ENCODE measurements at regions not wholly inside any gene's neighbourhood (a gene's known extent, or its start where the extent isn't known, plus 50 kb on each side); places are given as distances from the start of the nearest gene placed in this dataset.

DNA sequence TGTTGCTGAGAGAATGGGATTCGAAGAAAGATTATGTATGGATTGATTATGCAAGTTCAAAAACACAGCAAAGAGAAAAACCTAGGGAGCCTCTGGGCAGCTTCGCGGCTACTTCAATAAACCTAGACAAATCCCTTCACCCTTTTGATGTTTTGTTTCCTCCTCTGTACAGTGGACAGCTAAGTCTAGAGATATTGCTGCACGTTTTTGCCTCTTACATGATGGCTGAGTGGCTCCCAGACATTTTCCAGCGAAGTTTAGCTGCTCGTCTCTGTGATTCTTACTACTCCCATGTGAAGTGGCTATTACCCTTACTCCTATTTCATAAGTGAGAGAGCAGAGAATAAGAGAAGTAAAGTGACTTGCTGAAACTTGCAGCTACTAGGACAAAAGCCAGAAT lies 695.0 kb upstream of the GRM7 start:
- H3K27ac ChIP-seq (ENCODE audit: low read depth, low read length): no peak overlapping the region
- H3K4me1 ChIP-seq (ENCODE audit: control insufficient read depth, insufficient read depth, low read length): no peaks in the 10 kb centered on the region
- H3K27me3 ChIP-seq (ENCODE audit: control insufficient read depth, insufficient read depth, low read length): no peaks in the 10 kb centered on the region
- no peak overlapping the region for H3K4me3 ChIP-seq (ENCODE audit: low read depth, low read length)
- no peak overlapping the region for H3K9ac ChIP-seq (ENCODE audit: low read length)
- H3K9me3 ChIP-seq (ENCODE audit: control insufficient read depth, insufficient read depth, low read depth, low read length): no peaks in the 10 kb centered on the region
- H3K36me3 ChIP-seq (ENCODE audit: control insufficient read depth, insufficient read depth, low read length): no peaks in the 10 kb centered on the region

DNA sequence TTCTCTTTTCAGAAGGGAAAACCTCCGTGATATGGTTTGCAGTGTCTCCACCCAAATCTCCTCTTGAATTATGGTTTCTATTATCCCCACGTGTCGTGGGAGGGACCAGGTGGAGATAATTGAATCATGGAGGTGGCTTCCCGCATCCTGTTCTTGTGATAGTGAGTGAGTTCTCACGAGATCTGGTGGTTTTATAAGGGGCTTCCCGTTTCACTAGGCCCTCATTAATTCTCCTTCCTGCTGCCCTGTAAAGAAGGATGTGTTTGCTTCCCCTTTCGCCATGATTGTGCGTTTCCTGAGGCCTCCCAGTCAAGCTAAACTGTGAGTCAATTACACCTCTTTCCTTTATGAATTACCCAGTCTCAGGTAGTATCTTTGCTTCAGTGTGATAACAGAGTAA lies 692.7 kb upstream of the GRM7 start:
- no peaks in the 10 kb centered on the region for H3K9me3 ChIP-seq (ENCODE audit: control insufficient read depth, insufficient read depth, low read depth, low read length)
- H3K27ac ChIP-seq (ENCODE audit: low read depth, low read length): no peak overlapping the region
- H3K36me3 ChIP-seq (ENCODE audit: control insufficient read depth, insufficient read depth, low read length): no peaks in the 10 kb centered on the region
- H3K9ac ChIP-seq (ENCODE audit: low read length): no peak overlapping the region
- H3K4me1 ChIP-seq (ENCODE audit: control insufficient read depth, insufficient read depth, low read length): no peaks in the 10 kb centered on the region
- H3K27me3 ChIP-seq (ENCODE audit: control insufficient read depth, insufficient read depth, low read length): no peaks in the 10 kb centered on the region
- no peak overlapping the region for H3K4me3 ChIP-seq (ENCODE audit: low read depth, low read length)

GRCh38 chr3:6172871-6173642 lies 687.9 kb upstream of the GRM7 start:
- no peak overlapping the region for H3K4me3 ChIP-seq (ENCODE audit: low read depth, low read length)
- no peak overlapping the region for H3K27ac ChIP-seq (ENCODE audit: low read depth, low read length)

DNA sequence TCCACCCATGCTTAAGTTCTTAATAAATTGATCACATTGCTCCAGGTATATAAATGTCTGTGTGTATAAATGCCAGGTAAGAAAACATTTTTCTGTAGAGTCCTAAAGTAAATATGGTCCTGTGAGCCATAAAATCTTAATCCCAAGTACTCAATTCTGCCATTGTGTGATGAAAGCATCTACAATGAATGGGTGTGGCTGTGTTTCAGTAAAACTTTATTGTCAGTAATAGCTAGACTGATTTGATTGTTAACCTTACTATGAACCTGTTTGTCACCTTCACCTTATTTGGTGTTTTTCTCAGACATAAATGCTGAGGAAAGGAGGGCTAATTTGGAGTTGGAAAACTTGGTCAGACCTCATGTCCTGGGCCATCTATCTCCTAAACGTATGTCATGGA lies 683.5 kb upstream of the GRM7 start:
- peaks cover 7% of the 10 kb centered on the region for H3K4me1 ChIP-seq (ENCODE audit: control insufficient read depth, insufficient read depth, low read length)
- H3K4me3 ChIP-seq (ENCODE audit: low read depth, low read length): no peak overlapping the region
- H3K9ac ChIP-seq (ENCODE audit: low read length): no peak overlapping the region
- H3K27me3 ChIP-seq (ENCODE audit: control insufficient read depth, insufficient read depth, low read length): no peaks in the 10 kb centered on the region
- H3K9me3 ChIP-seq (ENCODE audit: control insufficient read depth, insufficient read depth, low read depth, low read length): no peaks in the 10 kb centered on the region
- H3K27ac ChIP-seq (ENCODE audit: low read depth, low read length): no peak overlapping the region
- no peaks in the 10 kb centered on the region for H3K36me3 ChIP-seq (ENCODE audit: control insufficient read depth, insufficient read depth, low read length)

More at GRCh38 chr3:6172871-6173642, 687.9 kb upstream of the GRM7 start:
- H3K27me3 ChIP-seq (ENCODE audit: control insufficient read depth, insufficient read depth, low read length): no peaks in the 10 kb centered on the region
- H3K9ac ChIP-seq (ENCODE audit: low read length): no peak overlapping the region
- no peaks in the 10 kb centered on the region for H3K36me3 ChIP-seq (ENCODE audit: control insufficient read depth, insufficient read depth, low read length)
- no peaks in the 10 kb centered on the region for H3K4me1 ChIP-seq (ENCODE audit: control insufficient read depth, insufficient read depth, low read length)
- no peaks in the 10 kb centered on the region for H3K9me3 ChIP-seq (ENCODE audit: control insufficient read depth, insufficient read depth, low read depth, low read length)

GRCh38 chr3:6179761-6180160 lies 681.2 kb upstream of the GRM7 start:
- H3K4me3 ChIP-seq (ENCODE audit: low read depth, low read length): no peak overlapping the region
- H3K4me1 ChIP-seq (ENCODE audit: control insufficient read depth, insufficient read depth, low read length): peaks cover 10% of the 10 kb centered on the region
- H3K9me3 ChIP-seq (ENCODE audit: control insufficient read depth, insufficient read depth, low read depth, low read length): no peaks in the 10 kb centered on the region
- H3K27ac ChIP-seq (ENCODE audit: low read depth, low read length): no peak overlapping the region
- no peaks in the 10 kb centered on the region for H3K27me3 ChIP-seq (ENCODE audit: control insufficient read depth, insufficient read depth, low read length)
- H3K36me3 ChIP-seq (ENCODE audit: control insufficient read depth, insufficient read depth, low read length): no peaks in the 10 kb centered on the region
- H3K9ac ChIP-seq (ENCODE audit: low read length): no peak overlapping the region

DNA sequence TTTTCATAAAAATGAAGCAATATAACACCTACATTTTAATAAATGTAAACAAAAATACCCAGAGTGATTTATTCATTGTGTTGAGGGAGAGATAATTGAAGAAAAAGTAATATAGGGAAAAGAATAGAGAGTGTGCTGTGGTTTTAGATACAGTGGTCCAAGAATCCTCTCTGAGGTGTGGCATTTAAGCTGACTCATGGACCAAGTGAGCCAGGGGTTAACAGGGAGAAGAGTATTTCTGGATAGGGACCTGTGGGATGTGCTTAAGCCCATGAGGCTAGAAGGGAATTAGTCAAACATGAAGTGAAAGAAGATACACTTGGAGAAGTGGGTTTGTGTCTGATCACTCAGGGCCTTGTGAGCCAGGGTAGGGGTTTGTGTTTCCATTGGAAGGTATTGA lies 680.7 kb upstream of the GRM7 start:
- peaks cover 10% of the 10 kb centered on the region for H3K4me1 ChIP-seq (ENCODE audit: control insufficient read depth, insufficient read depth, low read length)
- no peaks in the 10 kb centered on the region for H3K9me3 ChIP-seq (ENCODE audit: control insufficient read depth, insufficient read depth, low read depth, low read length)
- no peaks in the 10 kb centered on the region for H3K36me3 ChIP-seq (ENCODE audit: control insufficient read depth, insufficient read depth, low read length)
- no peak overlapping the region for H3K9ac ChIP-seq (ENCODE audit: low read length)
- no peaks in the 10 kb centered on the region for H3K27me3 ChIP-seq (ENCODE audit: control insufficient read depth, insufficient read depth, low read length)
- no peak overlapping the region for H3K4me3 ChIP-seq (ENCODE audit: low read depth, low read length)
- H3K27ac ChIP-seq (ENCODE audit: low read depth, low read length): no peak overlapping the region

GRCh38 chr3:6182476-6182875 lies 678.4 kb upstream of the GRM7 start:
- Histone ChIP-seq H3K27me3 (ENCODE audit: control insufficient read depth, insufficient read depth, low read length) (no peaks in the 10 kb centered on the region), H3K27ac (ENCODE audit: low read depth, low read length) (no peak overlapping the region)

DNA sequence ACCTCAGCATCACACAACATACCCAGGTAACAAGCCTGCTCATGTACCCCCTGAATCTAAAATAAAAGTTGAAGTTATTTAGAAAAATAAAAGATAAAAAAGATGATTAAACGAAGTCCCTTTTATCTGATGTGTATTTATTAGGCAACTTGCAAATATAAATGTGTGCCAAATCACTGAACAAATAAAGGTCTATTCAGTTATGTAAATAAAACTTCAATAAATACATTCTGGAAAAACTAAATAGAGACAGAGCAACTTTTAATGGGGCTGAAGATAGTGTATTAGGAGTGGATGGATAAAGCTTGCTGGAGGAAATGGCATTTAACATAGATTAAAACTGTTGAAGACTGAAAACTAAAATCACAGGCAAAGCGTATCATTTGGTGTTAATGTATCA lies 678.0 kb upstream of the GRM7 start:
- Histone ChIP-seq H3K27me3 (ENCODE audit: control insufficient read depth, insufficient read depth, low read length) (no peaks in the 10 kb centered on the region), H3K9me3 (ENCODE audit: control insufficient read depth, insufficient read depth, low read depth, low read length) (no peaks in the 10 kb centered on the region), H3K4me1 (ENCODE audit: control insufficient read depth, insufficient read depth, low read length) (peaks cover 10% of the 10 kb centered on the region), H3K9ac (ENCODE audit: low read length) (no peak overlapping the region), H3K27ac (ENCODE audit: low read depth, low read length) (no peak overlapping the region), H3K36me3 (ENCODE audit: control insufficient read depth, insufficient read depth, low read length) (no peaks in the 10 kb centered on the region), H3K4me3 (ENCODE audit: low read depth, low read length) (no peak overlapping the region)

More at GRCh38 chr3:6182476-6182875, 678.4 kb upstream of the GRM7 start:
- H3K9me3 ChIP-seq (ENCODE audit: control insufficient read depth, insufficient read depth, low read depth, low read length): no peaks in the 10 kb centered on the region
- no peaks in the 10 kb centered on the region for H3K36me3 ChIP-seq (ENCODE audit: control insufficient read depth, insufficient read depth, low read length)
- H3K9ac ChIP-seq (ENCODE audit: low read length): no peak overlapping the region
- peaks cover 10% of the 10 kb centered on the region for H3K4me1 ChIP-seq (ENCODE audit: control insufficient read depth, insufficient read depth, low read length)
- H3K4me3 ChIP-seq (ENCODE audit: low read depth, low read length): no peak overlapping the region

- Histone ChIP-seq H3K27ac (ENCODE audit: low read depth, low read length) (no peak overlapping the region), H3K4me1 (ENCODE audit: control insufficient read depth, insufficient read depth, low read length) (no peaks in the 10 kb centered on the region), H3K9ac (ENCODE audit: low read length) (no peak overlapping the region), H3K27me3 (ENCODE audit: control insufficient read depth, insufficient read depth, low read length) (no peaks in the 10 kb centered on the region), H3K4me3 (ENCODE audit: low read depth, low read length) (no peak overlapping the region), H3K36me3 (ENCODE audit: control insufficient read depth, insufficient read depth, low read length) (no peaks in the 10 kb centered on the region), H3K9me3 (ENCODE audit: control insufficient read depth, insufficient read depth, low read depth, low read length) (peaks cover 4% of the 10 kb centered on the region; the same call in 1 of the 2 replicates)
Observed at GRCh38 chr3:6189384-6189783, 671.5 kb upstream of the GRM7 start.

DNA sequence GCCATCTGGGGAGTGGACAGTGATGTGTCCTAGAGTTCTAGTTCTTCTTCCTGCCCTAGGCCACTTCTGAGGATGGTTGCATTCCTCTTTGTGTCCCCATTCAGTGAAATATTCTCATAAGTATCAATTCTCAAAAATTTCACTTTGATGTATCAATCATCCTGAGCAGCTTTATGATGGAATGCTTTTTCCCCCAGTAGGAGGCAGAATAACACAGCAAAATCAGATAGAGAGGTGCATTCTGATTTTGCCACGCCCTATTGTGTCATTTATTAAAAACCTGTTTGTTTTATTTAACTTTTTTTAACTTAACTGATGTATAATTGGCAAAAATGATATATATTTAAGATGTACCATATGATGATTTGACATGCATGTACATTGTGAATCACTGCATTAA lies 656.0 kb upstream of the GRM7 start:
- no peaks in the 10 kb centered on the region for H3K4me1 ChIP-seq (ENCODE audit: control insufficient read depth, insufficient read depth, low read length)
- H3K27me3 ChIP-seq (ENCODE audit: control insufficient read depth, insufficient read depth, low read length): no peaks in the 10 kb centered on the region
- H3K4me3 ChIP-seq (ENCODE audit: low read depth, low read length): no peak overlapping the region

DNA sequence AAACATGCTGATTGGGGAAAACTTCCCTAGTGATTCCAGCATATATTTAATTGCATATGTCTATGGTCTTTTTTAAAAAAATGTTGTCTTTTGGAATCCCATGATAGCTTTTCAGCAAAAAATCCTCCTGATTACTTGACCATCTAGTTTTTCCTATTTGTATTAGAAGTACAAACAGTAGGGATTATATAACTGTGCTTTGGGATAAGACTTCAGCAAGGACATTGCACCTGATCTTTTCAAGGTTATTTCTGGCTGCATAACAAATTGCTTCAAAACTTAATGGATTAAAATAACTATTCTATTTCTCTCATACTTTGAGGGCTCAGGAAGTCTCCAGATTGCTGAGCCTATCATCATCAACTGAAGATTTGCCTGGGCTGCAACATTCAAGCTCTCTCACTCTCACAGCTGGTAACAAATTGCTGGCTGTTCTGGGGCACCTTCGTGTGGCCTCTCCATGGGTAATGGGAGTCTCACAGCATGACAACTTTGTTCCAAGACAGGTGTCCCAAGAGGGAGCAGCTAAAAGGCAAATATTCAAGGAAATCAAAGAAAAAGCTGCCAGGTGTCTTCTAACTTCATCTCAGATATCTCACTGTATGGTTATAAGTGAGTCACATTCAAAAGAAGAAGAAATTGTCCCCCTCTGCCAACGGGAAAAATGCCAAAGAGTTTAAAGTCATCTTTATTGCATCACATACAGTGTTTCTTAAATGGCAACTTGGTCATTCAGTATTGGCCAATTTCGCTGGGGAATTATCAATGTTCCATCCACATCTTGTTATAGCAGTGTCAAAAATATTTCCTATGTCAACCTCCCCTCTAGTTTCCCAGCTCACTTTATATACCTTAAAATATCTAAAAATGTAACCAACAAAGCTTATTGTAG lies 644.5 kb upstream of the GRM7 start:
- Histone ChIP-seq H3K4me3 (ENCODE audit: low read depth, low read length) (no peak overlapping the region), H3K4me1 (ENCODE audit: control insufficient read depth, insufficient read depth, low read length) (no peaks in the 10 kb centered on the region; the same call in 1 of the 2 replicates), H3K27me3 (ENCODE audit: control insufficient read depth, insufficient read depth, low read length) (no peaks in the 10 kb centered on the region), H3K9ac (ENCODE audit: low read length) (no peak overlapping the region), H3K27ac (ENCODE audit: low read depth, low read length) (no peak overlapping the region), H3K9me3 (ENCODE audit: control insufficient read depth, insufficient read depth, low read depth, low read length) (no peaks in the 10 kb centered on the region), H3K36me3 (ENCODE audit: control insufficient read depth, insufficient read depth, low read length) (no peaks in the 10 kb centered on the region)

More for the DNA sequence above, 656.0 kb upstream of the GRM7 start:
- Histone ChIP-seq H3K36me3 (ENCODE audit: control insufficient read depth, insufficient read depth, low read length) (no peaks in the 10 kb centered on the region), H3K27ac (ENCODE audit: low read depth, low read length) (no peak overlapping the region), H3K9ac (ENCODE audit: low read length) (no peak overlapping the region), H3K9me3 (ENCODE audit: control insufficient read depth, insufficient read depth, low read depth, low read length) (no peaks in the 10 kb centered on the region)
